Testis (tissue), 2 donors: ENCODE measurements at regions not wholly inside any gene's neighbourhood (a gene's known extent, or its start where the extent isn't known, plus 50 kb on each side); places are given as distances from the start of the nearest gene placed in this dataset.

ENCODE experiments used
- DNase-seq: peaks from one replicate; pipeline ENCODE4 v3.0.0-alpha.2; 2019
- H3K27ac ChIP-seq, 2 donors: fragments of 200-600 bp; sonication (generic); one replicate each; pipeline ENCODE4 v1.5.1; 2019
- H3K27me3 ChIP-seq: fragments of 200-600 bp; sonication (generic); one replicate; pipeline ENCODE4 v1.5.1; 2019
- H3K36me3 ChIP-seq: fragments of 200-600 bp; sonication (generic); one replicate; pipeline ENCODE4 v1.5.1; 2017; ENCODE audit warnings: low read depth; ENCODE audit errors: missing control alignments
- H3K4me1 ChIP-seq: fragments of 200-600 bp; sonication (generic); one replicate; pipeline ENCODE4 v1.5.1; 2019
- H3K4me3 ChIP-seq, 2 donors: fragments of 200-600 bp; sonication (generic); one replicate each; pipeline ENCODE4 v1.5.1; 2017 to 2019
- H3K9me3 ChIP-seq: fragments of 200-600 bp; sonication (generic); one replicate; pipeline ENCODE4 v1.5.1; 2017
- POLR2A ChIP-seq: fragments of 450-650 bp; IDR thresholded peaks from one replicate; pipeline ENCODE4 v1.6.1; 2017; ENCODE audit warnings: antibody characterized with exemption, mild to moderate bottlenecking, moderate library complexity
- WGBS, 2 donors: methylation state at CpG; one replicate each; pipeline ENCODE4 v1.1.5; 2018; 5-methylcytosine and 5-hydroxymethylcytosine counted together
- intact Hi-C: fragments of 100-400 bp; cut with DNase I; formaldehyde crosslinking; loops from one replicate; pipeline ENCODE4 v1.15.1; 2023; ENCODE audit warnings: low total_unique reads
- TF ChIP-seq, protein P1 (sequence below), 3 experiments: fragments of 450-650 bp in 2 of 3; fragments of 200-600 bp in 1 of 3; sonication (generic) in 1 of 3; IDR thresholded peaks; one replicate each; pipeline ENCODE4 v1.5.1; 2016 to 2019; ENCODE audit warnings: antibody characterized with exemption in 3 of 3, mild to moderate bottlenecking in 2 of 3, moderate library complexity in 1 of 3

DNA sequence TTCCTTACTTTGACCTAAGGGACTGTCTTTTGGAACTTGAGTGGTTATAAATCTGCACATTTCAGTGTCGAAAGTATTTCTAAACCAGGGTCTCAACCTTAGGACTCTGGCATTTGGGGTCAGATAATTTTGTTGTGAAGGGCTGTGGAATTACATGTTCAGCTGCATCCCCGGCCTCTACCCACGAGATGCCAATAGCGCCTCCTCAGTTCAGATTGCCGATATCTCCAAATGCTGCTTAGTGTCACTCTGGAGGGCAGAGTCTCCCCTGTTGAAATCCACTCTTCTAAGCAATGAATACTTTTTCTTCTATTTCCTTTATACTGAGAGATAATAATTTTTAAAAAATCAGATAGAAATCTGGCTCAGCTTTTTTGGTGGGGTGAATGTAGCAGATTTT is 379.4 kb upstream of the RGS6 start:
- Histone ChIP-seq H3K27me3 (no peaks in the 10 kb centered on the region), H3K36me3 (no peaks in the 10 kb centered on the region), H3K9me3 (no peaks in the 10 kb centered on the region), H3K27ac (no peak overlapping the region), H3K4me1 (no peaks in the 10 kb centered on the region), H3K4me3 (no peak overlapping the region)
- no peak for DNase-seq
- 89 to 94% methylated on average over 5 of the region's 5 CpGs for WGBS, 2 donors
- TF ChIP-seq, protein P1, sequence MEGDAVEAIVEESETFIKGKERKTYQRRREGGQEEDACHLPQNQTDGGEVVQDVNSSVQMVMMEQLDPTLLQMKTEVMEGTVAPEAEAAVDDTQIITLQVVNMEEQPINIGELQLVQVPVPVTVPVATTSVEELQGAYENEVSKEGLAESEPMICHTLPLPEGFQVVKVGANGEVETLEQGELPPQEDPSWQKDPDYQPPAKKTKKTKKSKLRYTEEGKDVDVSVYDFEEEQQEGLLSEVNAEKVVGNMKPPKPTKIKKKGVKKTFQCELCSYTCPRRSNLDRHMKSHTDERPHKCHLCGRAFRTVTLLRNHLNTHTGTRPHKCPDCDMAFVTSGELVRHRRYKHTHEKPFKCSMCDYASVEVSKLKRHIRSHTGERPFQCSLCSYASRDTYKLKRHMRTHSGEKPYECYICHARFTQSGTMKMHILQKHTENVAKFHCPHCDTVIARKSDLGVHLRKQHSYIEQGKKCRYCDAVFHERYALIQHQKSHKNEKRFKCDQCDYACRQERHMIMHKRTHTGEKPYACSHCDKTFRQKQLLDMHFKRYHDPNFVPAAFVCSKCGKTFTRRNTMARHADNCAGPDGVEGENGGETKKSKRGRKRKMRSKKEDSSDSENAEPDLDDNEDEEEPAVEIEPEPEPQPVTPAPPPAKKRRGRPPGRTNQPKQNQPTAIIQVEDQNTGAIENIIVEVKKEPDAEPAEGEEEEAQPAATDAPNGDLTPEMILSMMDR (IDR thresholded peaks at IDR 0.05), result no peak
- no peak for TF ChIP-seq POLR2A
- intact Hi-C loops, result no loop called here

DNA sequence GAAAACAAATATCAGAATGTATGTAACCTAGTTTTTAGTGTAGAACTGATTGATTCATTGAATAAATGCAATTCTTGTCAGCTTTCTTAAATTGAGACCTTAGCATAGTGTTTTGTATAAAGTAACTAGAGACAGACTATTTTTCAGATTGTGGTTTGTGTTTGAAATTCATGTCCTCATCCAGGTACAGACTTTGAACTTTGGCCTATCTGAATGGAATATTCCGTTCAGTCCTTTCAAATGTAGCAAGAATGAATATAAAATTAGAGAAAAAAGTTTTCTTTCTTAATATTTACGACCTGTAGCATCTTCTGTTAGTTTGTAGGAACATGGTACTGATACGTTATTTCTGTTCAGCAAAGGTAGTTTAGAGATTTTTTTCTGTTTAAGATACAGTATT is 378.4 kb upstream of the RGS6 start:
- Histone ChIP-seq H3K36me3 (no peaks in the 10 kb centered on the region), H3K4me1 (no peaks in the 10 kb centered on the region), H3K27me3 (no peaks in the 10 kb centered on the region), H3K4me3 (no peak overlapping the region), H3K9me3 (no peaks in the 10 kb centered on the region), H3K27ac (no peak overlapping the region)
- intact Hi-C loops, result no loop called here
- WGBS, 2 donors, result 78 to 80% methylated on average over 3 of the region's 3 CpGs
- TF ChIP-seq, protein P1 (IDR thresholded peaks at IDR 0.05), result no peak
- no peak for TF ChIP-seq POLR2A
- DNase-seq, result no peak

- H3K36me3 ChIP-seq, result no peaks in the 10 kb centered on the region
- no peaks in the 10 kb centered on the region for H3K4me1 ChIP-seq
- H3K4me3 ChIP-seq, result no peak overlapping the region
- TF ChIP-seq POLR2A, result no peak
- TF ChIP-seq, protein P1 (IDR thresholded peaks at IDR 0.05), result no peak
- 74 to 78% methylated on average over 2 of the region's 2 CpGs for WGBS, 2 donors
- intact Hi-C loops, result no loop called here
- no peak for DNase-seq
- no peaks in the 10 kb centered on the region for H3K9me3 ChIP-seq
- no peak overlapping the region for H3K27ac ChIP-seq
- H3K27me3 ChIP-seq, result no peaks in the 10 kb centered on the region
Measured at GRCh38 chr14:71554323-71554722, 377.9 kb upstream of the RGS6 start.

- WGBS, 2 donors, result 89 to 91% methylated on average over 2 of the region's 2 CpGs
- DNase-seq, result no peak
- Histone ChIP-seq H3K27ac (no peak overlapping the region), H3K4me1 (no peaks in the 10 kb centered on the region), H3K36me3 (no peaks in the 10 kb centered on the region), H3K4me3 (no peak overlapping the region), H3K9me3 (no peaks in the 10 kb centered on the region), H3K27me3 (no peaks in the 10 kb centered on the region)
- intact Hi-C loops, result no loop called here
- no peak for TF ChIP-seq POLR2A
- TF ChIP-seq, protein P1 (IDR thresholded peaks at IDR 0.05), result no peak
Measured at GRCh38 chr14:71554959-71555612, 377.1 kb upstream of the RGS6 start.
